Esophagus muscularis mucosa (tissue), 3 donors: ENCODE measurements at regions not wholly inside any gene's neighbourhood (a gene's known extent, or its start where the extent isn't known, plus 50 kb on each side); places are given as distances from the start of the nearest gene placed in this dataset.

Source experiments
- POLR2A ChIP-seq: fragments of 450-650 bp; IDR thresholded peaks from one replicate; pipeline ENCODE4 v1.6.1; 2017; ENCODE audit warnings: antibody characterized with exemption, moderate library complexity, mild to moderate bottlenecking, low read depth
- POLR2AphosphoS5 ChIP-seq, 2 donors: sonication (generic); formaldehyde crosslinking; IDR thresholded peaks; one replicate each; pipeline ENCODE4 v1.6.1; 2017; ENCODE audit warnings: antibody characterized with exemption in 2 of 2
- TF ChIP-seq, protein P1 (sequence below), 3 experiments: fragments of 200-600 bp in 2 of 3; fragments of 450-650 bp in 1 of 3; sonication (generic) in 2 of 3; IDR thresholded peaks; one replicate each; pipeline ENCODE4 v1.5.1; 2017 to 2019; ENCODE audit warnings: antibody characterized with exemption in 3 of 3, mild to moderate bottlenecking in 2 of 3, moderate library complexity in 1 of 3

GRCh38 chr20:56072165-56072564 lies 66.8 kb upstream of the CBLN4 start:
- no peak for TF ChIP-seq POLR2AphosphoS5 (IDR thresholded peaks at IDR 0.05)
- TF ChIP-seq, protein P1, sequence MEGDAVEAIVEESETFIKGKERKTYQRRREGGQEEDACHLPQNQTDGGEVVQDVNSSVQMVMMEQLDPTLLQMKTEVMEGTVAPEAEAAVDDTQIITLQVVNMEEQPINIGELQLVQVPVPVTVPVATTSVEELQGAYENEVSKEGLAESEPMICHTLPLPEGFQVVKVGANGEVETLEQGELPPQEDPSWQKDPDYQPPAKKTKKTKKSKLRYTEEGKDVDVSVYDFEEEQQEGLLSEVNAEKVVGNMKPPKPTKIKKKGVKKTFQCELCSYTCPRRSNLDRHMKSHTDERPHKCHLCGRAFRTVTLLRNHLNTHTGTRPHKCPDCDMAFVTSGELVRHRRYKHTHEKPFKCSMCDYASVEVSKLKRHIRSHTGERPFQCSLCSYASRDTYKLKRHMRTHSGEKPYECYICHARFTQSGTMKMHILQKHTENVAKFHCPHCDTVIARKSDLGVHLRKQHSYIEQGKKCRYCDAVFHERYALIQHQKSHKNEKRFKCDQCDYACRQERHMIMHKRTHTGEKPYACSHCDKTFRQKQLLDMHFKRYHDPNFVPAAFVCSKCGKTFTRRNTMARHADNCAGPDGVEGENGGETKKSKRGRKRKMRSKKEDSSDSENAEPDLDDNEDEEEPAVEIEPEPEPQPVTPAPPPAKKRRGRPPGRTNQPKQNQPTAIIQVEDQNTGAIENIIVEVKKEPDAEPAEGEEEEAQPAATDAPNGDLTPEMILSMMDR (IDR thresholded peaks at IDR 0.05), result no peak
- no peak for TF ChIP-seq POLR2A
